Limb (tissue), 2 donors: ENCODE measurements at regions not wholly inside any gene's neighbourhood (a gene's known extent, or its start where the extent isn't known, plus 50 kb on each side); places are given as distances from the start of the nearest gene placed in this dataset.
A peak's percentile ranks its signal among the peaks of the same experiment; 100 is the strongest.

Experiments
- DNase-seq, 2 donors: peaks; one replicate each; pipeline ENCODE4 v3.0.0-alpha.2; 2016; ENCODE audit errors: extremely low spot score in 2 of 2

DNA sequence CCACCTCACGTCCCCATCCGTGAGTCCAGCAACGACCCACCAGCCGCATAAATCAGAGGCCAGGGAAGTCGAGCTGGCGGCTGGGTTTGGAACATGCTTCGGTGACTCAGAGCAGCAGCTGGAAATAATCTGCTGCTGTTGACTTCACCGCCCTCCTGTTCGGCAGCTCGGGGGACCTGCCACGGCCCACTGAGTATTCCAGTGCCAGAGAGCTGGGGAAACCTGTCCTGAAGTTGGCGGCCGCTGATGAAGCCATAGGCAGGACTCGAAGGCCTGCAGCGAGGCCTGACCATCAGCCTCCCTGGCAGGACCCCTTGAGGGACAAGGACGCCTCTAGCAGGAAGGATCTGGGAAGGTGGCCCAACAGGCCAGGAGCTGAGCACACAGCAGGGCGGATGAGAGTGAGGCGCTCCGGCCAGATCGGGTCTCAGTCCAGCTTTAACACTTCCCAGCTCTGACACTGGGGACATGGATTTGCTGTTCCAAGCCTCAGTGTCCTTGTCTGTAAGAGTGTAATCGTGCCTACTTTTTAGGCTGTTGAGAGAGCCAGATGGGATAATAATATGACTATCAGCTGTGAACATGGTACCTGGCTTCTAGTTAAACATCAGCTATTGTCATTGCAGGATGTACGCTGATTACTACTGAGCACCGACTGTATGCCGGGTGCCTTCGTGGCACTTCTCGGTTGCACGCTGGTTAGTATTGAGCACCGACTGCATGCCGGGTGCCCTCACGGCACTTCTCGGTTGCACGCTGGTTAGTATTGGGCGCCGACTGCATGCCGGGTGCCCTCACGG, 50.4 kb upstream of the CIBAR2 start:
- DNase-seq = peak; percentile 66 to 74

DNA sequence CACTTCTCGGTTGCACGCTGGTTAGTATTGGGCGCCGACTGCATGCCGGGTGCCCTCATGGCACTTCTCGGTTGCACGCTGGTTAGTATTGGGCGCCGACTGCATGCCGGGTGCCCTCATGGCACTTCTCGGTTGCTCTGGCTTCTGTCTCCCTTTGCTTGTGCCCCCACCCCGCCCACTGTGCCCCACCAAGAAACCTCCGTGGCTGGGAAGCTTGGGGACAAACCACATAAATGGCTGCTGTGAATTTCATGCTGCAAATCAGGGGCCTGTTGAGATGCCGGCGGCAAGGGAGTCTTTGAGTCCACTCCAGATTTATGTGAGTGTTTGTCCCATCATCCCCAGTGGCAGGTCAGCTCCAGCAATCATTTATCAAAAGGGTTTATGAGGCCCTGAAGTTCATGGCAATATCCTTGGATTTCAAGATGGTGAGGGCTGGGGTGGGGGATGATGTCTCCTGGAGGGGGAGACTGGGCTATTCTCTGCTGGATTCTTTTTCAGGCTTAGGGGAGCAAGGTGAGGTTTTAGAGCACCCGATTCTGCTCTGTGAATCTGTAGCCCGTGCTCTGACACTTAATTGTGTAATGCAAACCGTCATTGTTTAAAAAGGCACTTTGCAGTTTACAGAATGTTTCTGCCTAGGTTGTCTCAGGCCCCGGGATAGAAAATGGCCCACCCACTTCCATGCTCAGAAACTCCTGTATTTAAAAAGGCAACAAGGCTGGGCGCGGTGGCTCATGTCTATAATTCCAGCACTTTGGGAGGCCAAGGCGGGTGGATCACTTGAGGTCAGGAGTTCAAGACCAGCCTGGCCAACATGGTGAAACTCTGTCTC, 51.2 kb upstream of the CIBAR2 start:
- DNase-seq = no peak

GRCh38 chr16:85164431-85164830, 52.2 kb upstream of the CIBAR2 start:
- DNase-seq = no peak

DNA sequence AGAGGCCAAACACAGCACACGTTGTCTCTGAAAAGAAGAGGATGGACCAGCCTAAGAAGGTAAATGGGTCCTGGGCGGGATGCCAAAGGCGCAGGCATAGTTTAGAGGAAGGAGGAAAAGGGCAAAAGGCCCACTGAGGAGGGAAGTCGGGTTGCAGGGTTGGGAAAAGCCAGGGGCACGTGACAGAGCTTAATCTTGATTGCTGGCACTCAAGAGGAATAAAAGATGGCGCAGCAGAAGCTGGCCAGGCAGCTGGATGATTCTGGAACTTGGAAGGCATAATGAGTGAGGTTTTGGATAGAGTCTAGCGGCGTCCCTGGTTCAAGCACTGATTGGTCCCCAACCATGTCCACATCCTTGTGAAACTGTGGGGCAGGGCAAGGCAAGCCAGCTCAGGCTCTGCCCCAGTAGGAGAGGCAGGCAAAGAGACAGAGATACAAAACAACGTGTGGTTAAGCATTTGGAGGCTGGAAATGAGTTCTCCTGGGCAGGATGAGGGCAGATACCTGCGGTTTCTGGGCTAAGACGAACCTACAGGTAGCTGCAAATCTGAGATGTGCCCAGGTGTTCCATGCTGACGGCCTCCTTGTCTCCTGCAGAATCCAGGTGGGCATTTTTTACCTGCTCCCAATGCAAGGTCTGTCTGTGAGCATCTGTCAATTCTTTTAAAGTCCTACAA, 52.7 kb upstream of the CIBAR2 start:
- DNase-seq = no peak

GRCh38 chr16:85165781-85166180, 53.5 kb upstream of the CIBAR2 start:
- no peak for DNase-seq

GRCh38 chr16:85166281-85166680, 54.0 kb upstream of the CIBAR2 start:
- DNase-seq = no peak

DNA sequence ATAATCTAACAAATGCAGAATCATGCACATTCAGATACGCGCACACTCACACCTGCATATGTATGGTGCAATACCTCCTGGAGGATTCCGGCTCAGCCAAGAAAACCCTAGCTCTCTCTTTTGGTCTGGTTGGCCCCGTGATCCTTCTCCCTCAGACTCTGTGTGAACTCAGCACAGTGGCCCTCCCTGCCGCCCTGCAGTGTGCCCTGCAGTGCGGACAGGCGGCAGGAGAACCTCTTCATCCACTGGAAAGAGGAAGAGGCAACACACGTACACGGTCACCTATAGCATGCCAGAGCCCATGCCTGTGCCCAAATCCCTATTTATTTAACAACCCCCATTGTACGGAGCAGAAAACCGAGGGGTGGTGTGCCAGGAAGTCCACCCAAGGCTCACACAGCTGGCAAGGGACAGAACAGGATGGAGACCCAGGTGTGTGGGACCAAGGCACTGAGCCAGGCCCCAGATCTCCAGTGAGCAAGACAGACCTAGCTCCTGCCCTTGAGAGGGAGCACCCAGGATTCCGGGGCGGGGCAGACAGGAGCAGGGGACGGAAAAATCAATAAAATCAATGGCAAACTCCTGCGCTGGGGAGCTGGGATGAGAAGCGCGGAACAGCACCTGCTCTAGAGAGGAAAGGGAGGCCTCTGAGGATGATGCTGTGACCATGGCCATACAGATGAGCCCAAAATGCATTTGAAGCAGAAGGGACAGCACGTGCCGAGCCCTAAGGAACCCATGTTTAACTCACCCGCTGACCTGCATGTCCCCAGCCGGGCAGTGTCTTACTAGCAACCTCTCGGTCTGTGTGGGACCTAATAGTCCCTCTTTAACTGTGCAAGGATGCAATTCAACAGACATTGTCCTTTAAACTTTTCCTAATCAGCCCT, 54.7 kb upstream of the CIBAR2 start:
- no peak for DNase-seq

GRCh38 chr16:85167589-85168537, 55.6 kb upstream of the CIBAR2 start:
- no peak for DNase-seq

- peak in 1 of 2 donors; percentile 81 for DNase-seq
These were observed 56.5 kb upstream of the CIBAR2 start for GRCh38 chr16:85168732-85169256.

GRCh38 chr16:85169333-85170065, 57.2 kb upstream of the CIBAR2 start:
- peak in 1 of 2 donors; percentile 69 for DNase-seq

DNA sequence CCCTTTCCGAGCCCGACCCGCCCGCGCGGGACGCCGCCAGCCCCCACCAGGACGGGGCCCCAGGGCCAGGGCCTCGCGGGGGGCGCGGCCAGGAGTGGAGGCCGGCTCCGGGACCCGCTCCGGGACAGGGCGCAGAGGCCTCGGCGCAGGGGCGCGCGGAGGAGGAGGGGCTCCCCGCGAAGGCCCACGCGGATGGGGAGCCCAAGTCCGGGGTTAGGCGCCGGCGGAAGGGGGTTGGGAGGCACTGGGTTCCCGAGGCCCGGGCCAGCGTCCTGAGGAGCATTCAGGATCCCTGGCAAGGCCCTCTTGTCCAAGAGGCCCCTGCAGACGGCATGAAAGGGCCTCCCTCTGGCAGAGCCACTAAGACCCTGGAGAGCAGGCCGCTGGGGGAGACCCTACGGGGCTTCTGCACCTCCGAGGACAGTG, 57.8 kb upstream of the CIBAR2 start:
- no peak for DNase-seq

- no peak for DNase-seq
These were observed 58.3 kb upstream of the CIBAR2 start for GRCh38 chr16:85170590-85171003.

- DNase-seq = no peak
These were observed 58.9 kb upstream of the CIBAR2 start for GRCh38 chr16:85171004-85171758.

GRCh38 chr16:85171759-85172454, 59.6 kb upstream of the CIBAR2 start:
- DNase-seq = no peak

DNA sequence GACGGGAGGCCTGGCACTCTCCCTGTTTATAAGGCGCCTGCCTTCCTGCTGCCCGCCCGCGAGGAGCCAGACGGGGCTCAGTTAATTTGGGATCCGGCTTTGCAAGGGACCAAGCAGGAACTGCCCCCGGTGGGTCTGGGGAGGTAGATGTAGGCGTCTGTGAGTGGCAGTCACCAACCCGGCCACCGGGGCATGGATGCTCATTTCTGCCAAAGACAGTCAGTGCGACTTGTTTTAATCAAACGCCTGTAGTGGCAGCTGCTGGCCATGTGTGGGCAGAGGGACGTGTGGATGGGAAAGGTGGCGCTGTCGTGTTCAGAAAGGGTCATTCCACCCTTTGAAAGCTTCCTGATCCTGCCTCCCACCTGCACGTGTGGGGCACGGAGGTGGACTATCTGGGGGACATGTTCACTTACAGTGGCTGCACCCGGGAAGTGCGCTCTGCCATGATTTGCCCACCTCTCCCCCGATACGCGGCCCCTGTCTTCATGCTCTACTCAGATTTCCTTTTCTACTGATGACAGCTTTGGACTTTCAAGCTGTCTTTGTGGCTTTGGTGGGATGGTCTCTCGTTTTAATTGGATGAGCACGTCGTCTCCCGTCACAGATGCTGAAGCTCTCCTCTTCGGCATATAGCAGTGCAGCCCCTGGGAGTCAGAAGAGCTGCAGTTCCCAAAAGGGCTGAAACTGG, 60.3 kb upstream of the CIBAR2 start:
- DNase-seq = peak in 1 of 2 donors; percentile 67

DNA sequence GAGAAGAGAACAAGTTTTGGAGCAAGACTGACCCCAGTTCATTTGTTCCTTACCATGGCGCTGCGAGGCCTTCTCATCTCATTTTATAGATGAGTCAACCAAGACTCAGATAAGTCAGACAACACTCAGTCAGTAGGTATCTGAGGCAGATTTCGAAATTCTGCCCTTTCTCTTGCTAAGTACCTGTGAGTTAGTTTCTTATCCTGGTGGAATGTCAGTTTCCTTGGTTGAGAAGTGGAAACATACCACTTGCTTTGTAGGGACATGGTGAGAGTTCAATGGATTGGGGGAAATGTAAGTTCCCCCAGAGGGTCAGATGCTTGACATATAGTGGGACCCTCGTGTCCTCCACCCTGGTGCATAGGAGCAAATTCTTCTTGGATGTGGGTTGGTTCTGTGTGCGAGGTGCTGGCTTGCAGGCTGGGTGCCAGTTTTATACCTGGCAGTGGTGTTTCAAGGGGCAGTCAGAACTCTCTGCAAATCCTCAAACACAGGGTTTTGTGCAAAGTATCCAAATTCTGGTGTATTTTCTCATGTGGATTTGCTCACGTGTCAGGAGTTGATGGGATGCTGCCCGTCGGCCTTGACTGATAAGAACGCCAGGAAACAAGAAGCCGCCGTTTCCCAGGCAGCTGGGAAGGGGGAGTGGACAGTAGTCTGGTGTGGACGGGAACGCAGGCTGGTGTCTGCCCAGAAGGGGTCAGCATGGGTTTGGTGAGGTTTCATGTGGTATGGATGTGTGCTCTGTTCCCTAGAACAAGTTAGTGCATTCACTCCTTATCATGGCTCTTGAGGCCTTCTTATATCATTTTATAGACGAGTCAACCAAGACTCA, 61.1 kb upstream of the CIBAR2 start:
- DNase-seq = no peak
